Panc1 (cell line): ENCODE measurements at regions not wholly inside any gene's neighbourhood (a gene's known extent, or its start where the extent isn't known, plus 50 kb on each side); places are given as distances from the start of the nearest gene placed in this dataset.

Experiments
- POLR2AphosphoS5 ChIP-seq: IDR thresholded peaks from 2 replicates; pipeline ENCODE4 v1.6.1; 2012; ENCODE audit warnings: mild to moderate bottlenecking, low read depth, low read length, moderate library complexity
- REST ChIP-seq, 2 experiments: IDR thresholded peaks; 2 replicates each; pipeline ENCODE4 v1.6.1; 2011 to 2012; ENCODE audit warnings: low read depth in 2 of 2, control low read depth in 1 of 2, low read length in 1 of 2, mild to moderate bottlenecking in 1 of 2, moderate library complexity in 1 of 2; ENCODE audit not compliant: insufficient read depth in 1 of 2
- SIN3A ChIP-seq: IDR thresholded peaks from 2 replicates; pipeline ENCODE4 v1.6.1; 2012; ENCODE audit warnings: low read depth, mild to moderate bottlenecking, low read length, moderate library complexity, borderline replicate concordance; ENCODE audit not compliant: insufficient read depth
- TCF7L2 ChIP-seq: IDR thresholded peaks from 2 replicates; pipeline ENCODE4 v1.6.1; 2011; ENCODE audit warnings: mild to moderate bottlenecking, low read depth, low read length, inconsistent platforms
- TF ChIP-seq, protein P1 (sequence below): fragments of 450-650 bp; IDR thresholded peaks from 2 replicates; pipeline ENCODE4 v1.5.1; 2017; ENCODE audit warnings: mild to moderate bottlenecking

GRCh38 chr14:51593397-51593796, 58.3 kb upstream of the FRMD6 start:
- TF ChIP-seq, protein P1, sequence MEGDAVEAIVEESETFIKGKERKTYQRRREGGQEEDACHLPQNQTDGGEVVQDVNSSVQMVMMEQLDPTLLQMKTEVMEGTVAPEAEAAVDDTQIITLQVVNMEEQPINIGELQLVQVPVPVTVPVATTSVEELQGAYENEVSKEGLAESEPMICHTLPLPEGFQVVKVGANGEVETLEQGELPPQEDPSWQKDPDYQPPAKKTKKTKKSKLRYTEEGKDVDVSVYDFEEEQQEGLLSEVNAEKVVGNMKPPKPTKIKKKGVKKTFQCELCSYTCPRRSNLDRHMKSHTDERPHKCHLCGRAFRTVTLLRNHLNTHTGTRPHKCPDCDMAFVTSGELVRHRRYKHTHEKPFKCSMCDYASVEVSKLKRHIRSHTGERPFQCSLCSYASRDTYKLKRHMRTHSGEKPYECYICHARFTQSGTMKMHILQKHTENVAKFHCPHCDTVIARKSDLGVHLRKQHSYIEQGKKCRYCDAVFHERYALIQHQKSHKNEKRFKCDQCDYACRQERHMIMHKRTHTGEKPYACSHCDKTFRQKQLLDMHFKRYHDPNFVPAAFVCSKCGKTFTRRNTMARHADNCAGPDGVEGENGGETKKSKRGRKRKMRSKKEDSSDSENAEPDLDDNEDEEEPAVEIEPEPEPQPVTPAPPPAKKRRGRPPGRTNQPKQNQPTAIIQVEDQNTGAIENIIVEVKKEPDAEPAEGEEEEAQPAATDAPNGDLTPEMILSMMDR, result no peak
- TF ChIP-seq POLR2AphosphoS5, result no peak
- TF ChIP-seq TCF7L2, result no peak
- TF ChIP-seq SIN3A, result no peak
- TF ChIP-seq REST (IDR thresholded peaks at IDR 0.05; ENCODE audit: insufficient read depth in 1 of 2, low read depth in 2 of 2, low read length in 1 of 2), result no peak
